GM21737 (cell line): ENCODE measurements at regions not wholly inside any gene's neighbourhood (a gene's known extent, or its start where the extent isn't known, plus 50 kb on each side); places are given as distances from the start of the nearest gene placed in this dataset.
"Not testable (repeated sequence)": the region's sequence is repeated elsewhere in the genome, so short reads cannot be mapped to it uniquely, and the experiment has no call there.

Source experiments
- ATAC-seq: cut with Tn5 transposase; IDR thresholded peaks from one replicate; pipeline ENCODE4 v1.9.1; 2021; ENCODE audit warnings: mild to moderate bottlenecking, moderate library complexity; ENCODE audit not compliant: unreplicated experiment

DNA sequence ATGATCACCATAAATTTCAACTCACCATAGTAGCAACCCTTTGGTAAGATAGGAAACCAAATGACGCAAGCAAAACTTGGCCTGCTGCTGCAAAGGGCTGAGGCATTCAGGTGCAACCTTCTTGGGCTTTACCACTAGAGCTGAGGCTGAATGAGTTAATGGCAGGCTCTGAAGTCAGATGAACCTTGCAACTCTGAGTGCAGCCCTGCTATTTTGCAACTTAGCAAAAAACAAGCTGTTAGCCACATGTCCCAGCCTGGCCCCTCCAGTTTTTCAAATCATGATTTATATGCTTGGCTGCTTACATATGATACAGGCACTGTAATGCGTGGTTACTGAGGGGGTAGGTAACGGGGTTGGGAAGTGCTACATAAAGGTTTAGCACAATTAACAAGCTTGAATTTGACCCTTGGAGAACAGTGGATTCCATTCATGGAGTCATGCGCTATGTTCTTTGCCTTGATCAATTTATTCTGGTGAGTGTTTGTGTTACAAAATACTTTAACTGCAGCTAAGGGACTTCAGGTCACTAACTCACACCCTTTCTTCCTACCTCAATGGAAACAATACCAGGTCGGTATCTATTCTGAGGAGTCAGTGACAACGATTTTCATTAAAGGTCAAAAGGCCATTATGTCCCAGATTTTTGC lies 80.5 kb upstream of the PPARGC1A start:
- ATAC-seq = no peak

DNA sequence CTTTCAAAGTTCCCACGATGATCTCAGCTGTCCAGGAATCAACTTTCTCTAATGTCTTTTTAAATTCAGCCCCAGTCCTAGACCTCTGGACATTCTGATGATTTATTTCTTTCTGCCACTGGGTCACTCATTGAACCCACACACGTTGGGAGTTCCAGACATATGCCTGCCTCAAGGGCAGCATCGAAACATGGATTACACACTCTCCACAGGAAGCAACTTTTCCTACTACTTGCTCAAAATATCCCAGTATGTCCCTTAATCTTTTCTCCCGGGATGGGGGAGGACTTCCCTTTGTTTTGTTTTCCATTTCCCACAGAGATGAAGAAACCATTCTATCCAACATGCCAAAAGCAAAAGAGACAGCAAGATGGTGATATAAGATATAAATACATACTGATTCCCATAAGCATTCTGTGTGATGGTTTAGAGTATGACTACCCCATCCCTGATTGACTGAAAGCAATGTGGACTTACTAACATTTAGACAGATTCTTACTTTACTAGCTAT lies 79.8 kb upstream of the PPARGC1A start:
- no peak for ATAC-seq

DNA sequence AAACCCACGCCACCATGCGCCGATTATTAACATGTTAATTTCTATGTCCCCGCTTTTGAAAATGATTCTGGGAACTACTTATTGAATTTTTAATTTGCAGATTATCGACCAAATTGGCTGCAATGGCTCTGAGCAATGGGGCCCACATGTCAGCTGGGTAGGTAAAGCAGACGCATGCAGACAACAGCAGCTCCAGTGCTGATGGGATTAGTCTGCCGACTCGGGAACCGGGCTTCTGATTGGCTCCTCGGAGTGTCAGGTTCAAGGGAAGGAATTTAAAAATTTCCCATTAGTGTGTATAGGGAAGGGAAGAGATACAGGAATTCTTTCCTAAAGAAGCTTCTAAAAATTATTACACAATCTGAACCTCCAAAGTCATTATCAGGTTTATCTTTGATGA lies 77.4 kb upstream of the PPARGC1A start:
- ATAC-seq = no peak

DNA sequence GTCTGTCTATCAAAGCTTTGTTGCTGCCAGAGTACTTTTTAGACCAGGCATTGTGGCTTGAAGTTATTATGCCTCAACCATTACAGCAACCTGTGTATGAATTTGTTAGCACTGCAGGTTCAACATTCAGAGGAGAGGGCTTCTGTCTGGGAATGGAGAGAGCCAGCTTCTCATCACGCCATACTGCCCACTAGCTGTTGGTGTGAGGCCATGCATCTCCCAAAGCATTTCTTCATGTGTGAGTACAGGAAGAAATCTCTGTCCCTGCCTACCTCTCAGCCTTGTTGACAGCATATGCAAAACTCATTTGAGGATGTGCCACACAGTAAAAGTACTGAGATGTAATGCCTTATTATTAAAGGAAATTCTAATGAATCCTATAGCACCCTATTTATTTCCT lies 76.9 kb upstream of the PPARGC1A start:
- ATAC-seq = no peak

DNA sequence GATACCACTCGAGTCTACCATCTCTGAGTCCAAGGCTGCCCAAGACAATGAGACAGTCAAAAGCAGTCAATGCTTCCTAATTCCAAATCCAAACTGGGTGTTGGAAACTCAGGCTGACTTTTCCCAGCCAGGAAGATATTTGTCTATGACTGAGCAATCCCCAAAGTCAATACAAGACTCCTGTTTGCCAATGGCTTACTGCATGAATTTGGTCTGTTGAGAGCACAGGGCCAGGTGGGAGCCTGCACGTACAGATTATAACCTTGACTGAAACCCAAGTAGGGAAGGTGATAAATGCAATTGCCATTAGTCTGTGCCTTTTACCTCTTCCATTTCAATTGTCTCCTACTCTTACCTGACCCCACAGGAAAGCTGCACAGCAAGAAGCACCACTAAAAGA lies 72.6 kb upstream of the PPARGC1A start:
- no peak for ATAC-seq

DNA sequence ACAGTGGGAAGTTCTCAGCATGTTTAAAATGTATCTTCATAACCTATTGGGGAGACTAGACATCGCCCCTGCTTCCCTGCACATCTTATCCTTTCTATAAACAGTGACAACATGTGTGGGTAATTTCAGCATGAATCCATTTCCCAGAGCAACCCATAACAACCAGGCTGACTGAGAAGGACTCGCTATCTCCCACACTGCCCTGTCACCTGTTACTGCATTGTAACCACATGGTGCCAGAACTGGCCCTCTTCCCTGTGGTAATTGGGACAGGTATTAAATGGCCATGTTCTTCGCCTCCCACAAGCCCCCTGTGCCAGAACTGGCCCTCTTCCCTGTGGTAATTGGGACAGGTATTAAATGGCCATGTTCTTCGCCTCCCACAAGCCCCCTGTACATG lies 71.5 kb upstream of the PPARGC1A start:
- not testable (repeated sequence) for ATAC-seq

DNA sequence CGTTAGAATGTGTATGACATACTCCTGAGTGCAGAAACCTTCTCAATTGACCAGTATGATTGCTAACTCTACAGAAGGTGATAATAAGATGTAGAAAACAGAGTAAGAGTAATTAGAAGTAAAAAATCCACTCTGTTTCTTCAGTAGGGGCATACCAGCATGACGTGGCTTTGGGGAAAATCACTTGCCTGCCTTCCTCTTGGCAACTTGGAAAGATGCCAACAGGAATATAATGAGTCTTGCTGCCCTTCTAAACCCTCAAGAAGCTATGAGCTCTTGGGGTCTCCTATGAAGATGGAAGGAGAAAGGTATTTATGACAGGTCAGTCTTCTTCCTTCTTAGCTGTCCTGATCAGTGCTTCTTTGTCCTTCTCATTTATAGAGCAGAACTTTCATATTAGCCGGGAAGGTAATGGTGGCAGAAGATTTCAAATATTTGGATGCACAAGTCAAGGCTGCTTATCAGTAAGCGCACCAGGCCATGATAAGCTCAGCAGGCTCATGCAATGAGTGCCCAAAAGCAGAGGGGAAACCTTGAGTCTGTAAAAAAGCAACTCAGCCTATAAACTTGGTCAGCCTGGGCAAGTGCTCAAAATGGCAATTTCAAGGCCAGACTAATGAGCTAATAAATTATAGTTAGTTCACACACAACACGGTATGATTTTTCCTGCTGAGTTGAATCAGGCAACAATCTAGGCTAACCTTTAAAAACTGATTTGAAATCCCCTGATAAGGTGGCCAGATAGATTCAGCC lies 69.7 kb upstream of the PPARGC1A start:
- no peak for ATAC-seq

DNA sequence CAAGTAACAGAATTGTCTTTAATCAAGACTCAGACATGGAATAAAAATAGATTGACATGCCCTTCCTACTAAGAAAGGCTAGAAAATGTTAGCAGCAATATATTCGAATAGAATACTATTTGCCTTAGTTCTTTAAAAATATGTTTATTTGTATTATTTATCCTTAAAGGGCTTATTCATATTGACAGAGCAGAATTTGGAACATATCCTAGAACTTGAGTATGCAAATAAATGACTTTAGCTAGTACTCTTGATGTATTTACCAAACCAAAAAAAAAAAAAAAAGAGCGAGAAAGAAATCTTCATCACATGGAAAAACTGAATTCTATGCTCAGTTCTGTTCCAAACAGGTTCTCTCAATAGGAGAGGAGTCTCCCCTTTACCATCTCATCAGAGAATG lies 68.9 kb upstream of the PPARGC1A start:
- ATAC-seq = no peak

DNA sequence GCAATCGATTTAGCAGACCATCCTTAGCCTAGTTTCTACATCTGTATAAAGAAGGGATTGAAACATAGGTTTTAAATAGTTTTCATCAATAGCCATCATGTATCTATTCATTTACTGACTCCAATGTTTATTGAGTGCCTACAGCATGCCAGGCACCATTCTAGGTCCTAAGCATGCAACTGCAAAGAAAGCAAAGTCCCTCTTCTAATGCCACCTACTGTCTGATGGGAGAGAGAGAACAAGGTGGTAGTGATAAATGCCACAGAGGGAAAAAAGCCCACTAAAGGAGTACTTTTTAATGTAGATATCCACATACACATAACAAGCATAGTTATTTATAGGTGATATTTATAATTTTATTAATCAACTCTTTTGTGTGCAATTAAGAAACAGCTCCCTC lies 67.6 kb upstream of the PPARGC1A start:
- ATAC-seq = no peak

DNA sequence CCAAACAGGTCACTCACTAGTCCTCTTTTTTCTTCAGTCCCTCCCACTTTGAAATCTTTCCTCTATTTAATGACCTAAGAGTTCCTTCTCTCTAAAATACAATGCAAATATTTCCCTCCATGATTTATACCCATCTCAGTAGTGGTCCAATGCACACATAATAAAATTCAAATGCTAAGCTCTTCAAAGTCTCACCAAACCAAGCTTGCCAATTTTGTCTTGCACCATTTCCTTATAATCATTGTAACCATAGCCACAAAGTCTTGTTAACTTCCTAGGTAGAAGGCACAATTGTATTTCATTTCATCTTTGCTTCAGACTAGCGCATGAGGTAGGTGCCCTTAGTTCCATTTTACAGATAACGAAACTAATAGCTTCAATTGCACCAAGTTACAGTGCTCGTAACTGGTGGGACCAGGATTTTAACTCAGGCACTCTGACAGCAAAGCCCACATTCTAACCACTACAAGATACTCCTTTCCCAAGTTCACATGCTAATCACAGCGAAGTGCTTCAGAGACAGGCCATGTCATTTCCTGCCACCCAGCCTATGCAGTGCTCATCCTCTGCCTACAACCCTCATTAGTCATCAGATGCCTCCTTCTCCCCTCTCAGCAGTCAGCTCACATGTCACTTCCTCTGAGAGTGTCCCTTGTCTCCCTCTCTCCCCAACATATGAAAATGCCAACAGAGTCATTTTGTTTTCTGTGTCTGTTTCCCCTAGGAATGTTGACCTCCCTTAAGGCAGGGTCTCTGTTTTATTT lies 66.9 kb upstream of the PPARGC1A start:
- no peak for ATAC-seq

DNA sequence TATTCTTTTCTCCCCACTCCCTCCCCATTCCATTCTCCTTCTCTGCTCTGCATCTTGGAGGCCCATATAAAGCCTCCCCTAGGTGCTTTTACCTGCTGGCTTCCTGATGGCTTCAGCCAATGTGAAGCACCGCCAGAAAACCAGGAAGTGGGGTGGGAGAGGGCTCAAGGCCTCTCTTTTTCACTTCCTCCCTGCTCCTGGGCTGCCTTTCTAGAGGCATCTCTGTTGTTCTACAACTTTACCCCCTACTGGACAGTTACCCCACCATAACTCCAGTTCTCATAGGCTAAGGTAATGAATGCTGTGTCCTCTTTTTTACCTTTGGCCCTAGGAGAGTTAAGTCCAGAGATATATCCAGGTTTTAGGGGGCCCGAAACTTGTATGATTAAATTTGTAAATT lies 62.4 kb upstream of the PPARGC1A start:
- ATAC-seq = no peak

DNA sequence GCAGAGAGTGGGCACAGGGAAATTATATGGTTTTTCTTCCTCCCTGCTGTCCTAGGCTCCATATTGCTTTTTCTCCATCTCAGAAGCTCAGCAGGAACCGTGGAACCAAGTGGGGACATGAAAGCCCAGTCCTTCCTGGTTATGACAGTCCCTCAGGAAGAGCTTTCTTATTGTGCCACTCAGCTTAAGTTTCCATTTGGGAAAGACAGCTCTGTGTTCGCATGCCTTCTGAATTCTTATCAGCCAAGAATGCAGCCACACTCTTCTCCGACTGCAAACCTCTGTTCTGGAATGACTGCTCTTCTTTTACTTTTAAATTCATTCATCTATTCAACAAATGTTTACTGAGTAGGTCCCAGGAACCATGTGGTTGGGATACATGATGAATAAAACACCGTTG lies 58.0 kb upstream of the PPARGC1A start:
- no peak for ATAC-seq

DNA sequence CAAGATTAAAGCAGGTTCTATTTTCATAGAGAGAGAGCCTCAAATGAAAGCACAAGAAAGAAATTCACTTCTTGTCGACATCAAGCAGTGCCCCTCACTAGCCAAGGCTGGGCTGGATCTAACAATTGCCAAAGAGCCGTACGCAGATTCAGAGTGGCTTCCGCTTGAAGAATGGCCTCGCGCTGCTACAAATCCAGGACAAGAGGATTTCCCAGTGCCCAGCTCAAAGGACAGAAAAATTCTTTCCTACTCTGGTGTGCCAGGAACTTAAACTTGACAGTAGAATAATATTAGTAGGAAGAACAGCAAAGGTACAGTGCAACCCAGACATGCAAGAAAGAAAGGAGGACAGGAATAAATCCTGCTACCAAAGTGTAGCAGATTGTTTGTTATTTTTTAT lies 56.5 kb upstream of the PPARGC1A start:
- no peak for ATAC-seq

DNA sequence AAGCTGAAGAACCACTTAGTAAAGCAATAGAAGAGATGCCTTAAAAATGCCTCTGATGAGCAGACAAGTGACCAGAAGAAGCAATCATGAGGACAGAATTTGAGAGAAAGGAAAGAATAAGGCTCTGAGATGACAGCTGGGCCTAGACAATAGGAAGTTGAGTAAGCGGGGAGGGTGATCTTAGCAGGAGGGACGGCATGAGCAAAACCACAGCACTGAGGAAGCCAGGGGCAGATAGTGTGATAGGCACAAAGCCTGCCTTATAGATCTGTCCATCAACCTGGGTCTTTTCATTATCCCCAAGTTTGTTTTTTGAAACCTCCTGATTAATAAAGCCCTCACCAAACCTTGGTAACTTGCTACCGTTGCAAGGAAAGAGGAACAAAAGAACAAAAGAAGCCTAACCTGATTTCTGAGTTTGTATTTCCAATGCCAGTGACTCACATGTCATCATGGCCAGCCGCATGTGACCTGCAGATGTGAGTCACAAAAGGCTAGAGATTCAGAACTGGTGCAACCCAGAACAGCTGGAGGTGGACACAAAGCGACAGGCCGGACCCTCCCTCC lies 55.7 kb upstream of the PPARGC1A start:
- no peak for ATAC-seq

DNA sequence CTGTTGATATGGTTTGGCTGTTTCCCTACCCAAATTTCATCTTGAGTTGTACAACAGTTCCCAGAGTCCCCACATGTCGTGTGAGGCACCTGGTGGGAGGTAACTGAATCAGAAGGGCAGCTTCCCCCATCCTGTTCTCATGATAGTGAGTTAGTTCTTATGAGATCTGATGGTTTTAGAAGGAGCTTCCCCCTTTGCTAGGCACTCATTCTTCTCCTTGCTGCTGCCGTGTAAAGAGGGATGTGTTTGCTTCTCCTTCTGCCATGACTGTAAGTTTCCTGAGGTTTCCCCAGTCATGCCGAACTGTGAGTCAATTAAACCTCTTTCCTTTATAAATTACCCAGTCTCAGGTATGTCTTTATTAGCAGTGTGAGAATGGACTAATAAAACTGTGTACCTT lies 54.7 kb upstream of the PPARGC1A start:
- ATAC-seq = not testable (repeated sequence)

DNA sequence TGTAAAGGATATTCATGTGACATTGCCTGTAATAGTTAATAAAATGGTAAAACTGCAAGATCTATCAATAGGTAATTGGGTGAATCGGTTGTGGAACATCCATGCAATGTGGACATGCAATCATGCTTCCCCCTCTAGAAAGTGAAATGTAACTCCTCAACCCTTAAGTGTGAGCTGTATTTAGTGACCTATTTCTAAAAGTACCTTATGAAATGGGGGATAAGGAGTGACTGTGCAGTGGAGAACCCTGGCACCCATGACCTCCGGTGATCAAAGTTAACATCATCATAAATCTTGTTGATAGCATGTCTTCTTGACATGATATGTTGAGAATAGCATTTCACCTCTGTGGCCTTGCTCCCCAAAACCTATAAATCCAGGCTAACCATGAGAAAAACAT lies 53.6 kb upstream of the PPARGC1A start:
- no peak for ATAC-seq

DNA sequence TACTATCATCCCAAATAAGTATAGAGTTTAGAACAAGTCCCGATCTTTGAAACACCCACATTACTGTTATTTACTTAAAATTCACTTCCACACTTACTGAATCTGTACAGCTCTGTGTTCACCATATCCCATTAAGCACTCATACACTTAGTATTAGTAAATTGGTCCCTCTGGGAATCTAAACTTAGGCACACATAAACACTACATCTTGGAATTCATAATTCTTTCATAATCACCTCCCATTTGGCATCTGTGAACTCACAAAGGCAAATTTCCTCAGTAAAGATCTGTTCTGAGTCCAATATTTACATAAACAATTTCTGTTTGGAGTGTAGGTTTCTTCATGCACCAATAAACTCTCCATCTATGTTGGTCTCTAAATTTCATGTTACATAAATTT lies 52.6 kb upstream of the PPARGC1A start:
- no peak for ATAC-seq
